ENCODE measurements at regions not wholly inside any gene's neighbourhood (a gene's known extent, or its start where the extent isn't known, plus 50 kb on each side); places are given as distances from the start of the nearest gene placed in this dataset.

- no peaks in the 10 kb centered on the region for H4K20me1 ChIP-seq (ENCODE audit: insufficient read depth)
- H3F3A ChIP-seq (ENCODE audit: insufficient read depth, low read length, poor library complexity, severe bottlenecking): no peaks in the 10 kb centered on the region
- H3K79me2 ChIP-seq (replicated peaks; ENCODE audit: insufficient read depth, low read length): no peaks in the 10 kb centered on the region
- H3K4me2 ChIP-seq (ENCODE audit: low read length): no peak overlapping the region
- H2AFZ ChIP-seq (ENCODE audit: low read depth, low read length): no peak overlapping the region
- H3K4me3 ChIP-seq (ENCODE audit: low read length): no peak overlapping the region
- H3K9me2 ChIP-seq (ENCODE audit: insufficient read depth, low read length): no peaks in the 10 kb centered on the region
- TF ChIP-seq TAF1 (IDR thresholded peaks at IDR 0.05; ENCODE audit: low read depth): no peak
- TF ChIP-seq POLR2AphosphoS5 (IDR thresholded peaks at IDR 0.05): no peak
- no peak for TF ChIP-seq SMC3 (conservative IDR thresholded peaks at IDR 0.05; ENCODE audit: poor library complexity)
- no peak for TF ChIP-seq EP300 (conservative IDR thresholded peaks at IDR 0.05; ENCODE audit: poor library complexity, severe bottlenecking)
- TF ChIP-seq RAD21 (conservative IDR thresholded peaks at IDR 0.05): no peak
- TF ChIP-seq EZH2 (IDR thresholded peaks at IDR 0.05; ENCODE audit: borderline replicate concordance, insufficient read depth, low read length, poor library complexity, severe bottlenecking): no peak
- no peak for TF ChIP-seq REST (IDR thresholded peaks at IDR 0.05; ENCODE audit: borderline replicate concordance)
- no peak for TF ChIP-seq CTCF (IDR thresholded peaks at IDR 0.05; ENCODE audit: poor library complexity, severe bottlenecking)
- TF ChIP-seq MXI1 (conservative IDR thresholded peaks at IDR 0.05; ENCODE audit: poor library complexity, severe bottlenecking): no peak
- H3K9me3 ChIP-seq (ENCODE audit: low read length): no peaks in the 10 kb centered on the region
- no peak overlapping the region for H3K27ac ChIP-seq (ENCODE audit: low read length)
- no peaks in the 10 kb centered on the region for H3K27me3 ChIP-seq (ENCODE audit: insufficient read depth, low read depth, low read length)
- H3K9ac ChIP-seq (ENCODE audit: low read length): no peak overlapping the region
- H3K36me3 ChIP-seq (ENCODE audit: insufficient read depth, low read length): no peaks in the 10 kb centered on the region
These were observed 166.7 kb upstream of the THBS1 start for GRCh38 chr15:39414201-39414600.

GRCh38 chr15:39415634-39416033, 165.2 kb upstream of the THBS1 start:
- H3K27ac ChIP-seq (ENCODE audit: low read length): no peak overlapping the region
- H3K36me3 ChIP-seq (ENCODE audit: insufficient read depth, low read length): no peaks in the 10 kb centered on the region
- H3K4me2 ChIP-seq (ENCODE audit: low read length): no peak overlapping the region
- no peaks in the 10 kb centered on the region for H3K9me2 ChIP-seq (ENCODE audit: insufficient read depth, low read length)
- H2AFZ ChIP-seq (ENCODE audit: low read depth, low read length): no peak overlapping the region
- H3K4me3 ChIP-seq (ENCODE audit: low read length): no peak overlapping the region
- no peaks in the 10 kb centered on the region for H4K20me1 ChIP-seq (ENCODE audit: insufficient read depth)
- H3K27me3 ChIP-seq (ENCODE audit: insufficient read depth, low read depth, low read length): no peaks in the 10 kb centered on the region
- no peak overlapping the region for H3K9ac ChIP-seq (ENCODE audit: low read length)
- H3K9me3 ChIP-seq (ENCODE audit: low read length): no peaks in the 10 kb centered on the region
- no peaks in the 10 kb centered on the region for H3F3A ChIP-seq (ENCODE audit: insufficient read depth, low read length, poor library complexity, severe bottlenecking)
- TF ChIP-seq EZH2 (IDR thresholded peaks at IDR 0.05; ENCODE audit: borderline replicate concordance, insufficient read depth, low read length, poor library complexity, severe bottlenecking): no peak
- TF ChIP-seq TAF1 (IDR thresholded peaks at IDR 0.05; ENCODE audit: low read depth): no peak
- TF ChIP-seq SMC3 (conservative IDR thresholded peaks at IDR 0.05; ENCODE audit: poor library complexity): no peak
- TF ChIP-seq REST (IDR thresholded peaks at IDR 0.05; ENCODE audit: borderline replicate concordance): no peak
- no peaks in the 10 kb centered on the region for H3K79me2 ChIP-seq (replicated peaks; ENCODE audit: insufficient read depth, low read length)
